Esophagus (tissue), 2 donors: ENCODE measurements at regions not wholly inside any gene's neighbourhood (a gene's known extent, or its start where the extent isn't known, plus 50 kb on each side); places are given as distances from the start of the nearest gene placed in this dataset.

Source experiments
- H3K27ac ChIP-seq, 2 donors: one replicate each; pipeline ENCODE4 v1.5.1; 2013; ENCODE audit warnings: low read depth in 2 of 2, mild to moderate bottlenecking in 2 of 2, inconsistent platforms in 1 of 2, low read length in 1 of 2, moderate library complexity in 1 of 2
- H3K27me3 ChIP-seq, 2 donors: one replicate each; pipeline ENCODE4 v1.6.1; 2013; ENCODE audit warnings: low read length in 2 of 2, control low read depth in 1 of 2, mild to moderate bottlenecking in 1 of 2; ENCODE audit not compliant: insufficient read depth in 2 of 2, control insufficient read depth in 1 of 2
- H3K36me3 ChIP-seq, 2 donors: one replicate each; pipeline ENCODE4 v1.6.1; 2013; ENCODE audit warnings: low read length in 1 of 2; ENCODE audit not compliant: control insufficient read depth in 2 of 2, insufficient read depth in 2 of 2
- H3K4me1 ChIP-seq, 2 donors: one replicate each; pipeline ENCODE4 v1.6.1; 2013; ENCODE audit warnings: low read length in 1 of 2; ENCODE audit not compliant: control insufficient read depth in 2 of 2, insufficient read depth in 2 of 2
- H3K4me3 ChIP-seq, 2 donors: one replicate each; pipeline ENCODE4 v1.5.1; 2013; ENCODE audit warnings: low read length in 2 of 2, mild to moderate bottlenecking in 2 of 2, low read depth in 1 of 2, moderate library complexity in 1 of 2
- H3K9me3 ChIP-seq, 2 donors: one replicate each; pipeline ENCODE4 v1.6.1; 2013; ENCODE audit warnings: mild to moderate bottlenecking in 2 of 2, low read depth in 1 of 2, low read length in 1 of 2, moderate library complexity in 1 of 2; ENCODE audit not compliant: control insufficient read depth in 2 of 2, insufficient read depth in 1 of 2
- whole genome bisulfite sequencing, 2 donors: extraction: QIAGEN DNeasy Blood & Tissue Kit; methylation state at CpG; one replicate each; pipeline ENCODE4 v1.1.7; 2013; 5-methylcytosine and 5-hydroxymethylcytosine counted together
- donor health status: healthy with polysubstance abuse.
- donor health status: Bipolar disorder and iron deficiency.

GRCh38 chr2:53476834-53477233 lies 290.8 kb upstream of the CHAC2 start:
- peak overlapping the region in 1 of 2 donors; percentile 44 for H3K27ac ChIP-seq
- no peaks in the 10 kb centered on the region for H3K27me3 ChIP-seq
- H3K36me3 ChIP-seq: no peaks in the 10 kb centered on the region

GRCh38 chr2:53475766-53476165 lies 291.8 kb upstream of the CHAC2 start:
- H3K27me3 ChIP-seq: no peaks in the 10 kb centered on the region
- H3K4me1 ChIP-seq: no peaks in the 10 kb centered on the region
- H3K4me3 ChIP-seq: no peak overlapping the region
- H3K9me3 ChIP-seq: no peaks in the 10 kb centered on the region
- H3K27ac ChIP-seq: no peak overlapping the region
- H3K36me3 ChIP-seq: no peaks in the 10 kb centered on the region
- WGBS, 2 donors: 83 to 88% methylated on average over 2 of the region's 2 CpGs

More at GRCh38 chr2:53476834-53477233, 290.8 kb upstream of the CHAC2 start:
- H3K4me3 ChIP-seq: no peak overlapping the region
- H3K4me1 ChIP-seq: no peaks in the 10 kb centered on the region
- WGBS, 2 donors: 84 to 87% methylated on average over 6 of the region's 6 CpGs
- no peaks in the 10 kb centered on the region for H3K9me3 ChIP-seq

- Histone ChIP-seq H3K27me3 (no peaks in the 10 kb centered on the region), H3K9me3 (no peaks in the 10 kb centered on the region), H3K4me1 (no peaks in the 10 kb centered on the region), H3K27ac (no peak overlapping the region), H3K4me3 (no peak overlapping the region), H3K36me3 (no peaks in the 10 kb centered on the region)
- 85 to 86% methylated on average over 2 of the region's 2 CpGs for WGBS, 2 donors
These were observed 292.3 kb upstream of the CHAC2 start for GRCh38 chr2:53475321-53475720.

GRCh38 chr2:53474914-53475313 lies 292.7 kb upstream of the CHAC2 start:
- Histone ChIP-seq H3K4me1 (no peaks in the 10 kb centered on the region), H3K27ac (no peak overlapping the region), H3K36me3 (no peaks in the 10 kb centered on the region), H3K4me3 (no peak overlapping the region), H3K27me3 (no peaks in the 10 kb centered on the region), H3K9me3 (no peaks in the 10 kb centered on the region)
- 73 to 74% methylated on average over 2 of the region's 2 CpGs for WGBS, 2 donors

- no peak overlapping the region for H3K4me3 ChIP-seq
- WGBS, 2 donors: 57 to 66% methylated on average over 3 of the region's 3 CpGs
- no peaks in the 10 kb centered on the region for H3K36me3 ChIP-seq
- H3K9me3 ChIP-seq: no peaks in the 10 kb centered on the region
- H3K4me1 ChIP-seq: no peaks in the 10 kb centered on the region
- H3K27me3 ChIP-seq: no peaks in the 10 kb centered on the region
- no peak overlapping the region for H3K27ac ChIP-seq
These were observed 293.8 kb upstream of the CHAC2 start for GRCh38 chr2:53473775-53474311.

GRCh38 chr2:53473236-53473635 lies 294.4 kb upstream of the CHAC2 start:
- H3K4me1 ChIP-seq: no peaks in the 10 kb centered on the region
- no peak overlapping the region for H3K4me3 ChIP-seq
- H3K27ac ChIP-seq: no peak overlapping the region
- no peaks in the 10 kb centered on the region for H3K9me3 ChIP-seq
- 77 to 78% methylated on average over 4 of the region's 4 CpGs for WGBS, 2 donors
- no peaks in the 10 kb centered on the region for H3K36me3 ChIP-seq
- no peaks in the 10 kb centered on the region for H3K27me3 ChIP-seq

GRCh38 chr2:53467467-53468180 lies 300.0 kb upstream of the CHAC2 start:
- Histone ChIP-seq H3K27me3 (no peaks in the 10 kb centered on the region), H3K4me3 (no peak overlapping the region), H3K9me3 (no peaks in the 10 kb centered on the region), H3K4me1 (no peaks in the 10 kb centered on the region), H3K36me3 (no peaks in the 10 kb centered on the region), H3K27ac (no peak overlapping the region)
- 62 to 66% methylated on average over 4 of the region's 4 CpGs for WGBS, 2 donors

- Histone ChIP-seq H3K27ac (no peak overlapping the region), H3K27me3 (no peaks in the 10 kb centered on the region), H3K36me3 (no peaks in the 10 kb centered on the region), H3K4me1 (no peaks in the 10 kb centered on the region), H3K9me3 (no peaks in the 10 kb centered on the region), H3K4me3 (no peak overlapping the region)
- WGBS, 2 donors: 64 to 68% methylated on average over 3 of the region's 3 CpGs
These were observed 303.5 kb upstream of the CHAC2 start for GRCh38 chr2:53463806-53464726.

GRCh38 chr2:53460937-53461336 lies 306.7 kb upstream of the CHAC2 start:
- WGBS, 2 donors: 86 to 87% methylated on average over 6 of the region's 6 CpGs
- Histone ChIP-seq H3K4me1 (no peaks in the 10 kb centered on the region), H3K27ac (no peak overlapping the region), H3K27me3 (no peaks in the 10 kb centered on the region), H3K4me3 (no peak overlapping the region), H3K9me3 (no peaks in the 10 kb centered on the region), H3K36me3 (no peaks in the 10 kb centered on the region)
